DMS79 (cell line): ENCODE measurements at regions not wholly inside any gene's neighbourhood (a gene's known extent, or its start where the extent isn't known, plus 50 kb on each side); places are given as distances from the start of the nearest gene placed in this dataset.
"Not testable (repeated sequence)": the region's sequence is repeated elsewhere in the genome, so short reads cannot be mapped to it uniquely, and the experiment has no call there.

Source experiments
- DNase-seq: peaks from one replicate; lab custom pipeline; 2025; lab: John Stamatoyannopoulos, UW

DNA sequence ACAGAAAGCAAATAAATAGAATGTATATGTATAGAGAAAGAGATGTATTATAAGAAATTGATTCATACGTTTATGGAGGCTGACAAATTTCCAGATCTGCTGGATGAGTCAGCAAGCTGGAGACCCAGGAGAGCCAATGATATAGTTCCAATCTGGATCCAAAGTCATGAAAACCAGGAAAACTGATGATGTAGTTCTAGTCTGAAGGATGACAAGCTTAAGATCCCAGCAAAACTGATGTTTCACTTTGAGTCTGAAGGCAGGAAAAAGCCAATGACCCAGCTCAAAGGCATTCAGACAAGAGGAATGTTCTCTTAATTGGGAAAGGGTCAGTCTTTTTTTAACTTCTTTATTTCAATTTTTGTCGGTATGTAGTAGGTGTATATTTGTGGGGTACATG, 102.6 kb downstream of the LHFPL1 start:
- no peak for DNase-seq

DNA sequence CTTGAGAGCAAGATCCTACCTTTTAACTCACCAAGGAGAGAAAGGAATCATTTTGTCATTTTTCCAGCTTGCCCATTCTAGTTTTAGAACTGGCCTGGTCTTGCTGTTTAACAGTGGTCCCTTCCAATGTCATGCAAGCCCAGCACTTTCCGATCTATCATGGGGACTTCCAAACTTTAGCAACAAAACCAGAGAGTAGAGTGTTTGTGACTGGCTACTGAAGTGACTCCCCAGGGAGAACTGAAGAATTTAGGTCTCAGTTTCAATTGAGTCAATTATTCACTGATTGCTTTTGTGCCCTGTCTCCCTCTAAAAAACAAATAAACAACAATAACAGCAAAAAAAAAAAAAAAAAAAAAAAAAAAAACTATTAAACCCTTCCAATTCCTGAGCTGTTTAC, 108.3 kb downstream of the LHFPL1 start:
- DNase-seq: no peak

DNA sequence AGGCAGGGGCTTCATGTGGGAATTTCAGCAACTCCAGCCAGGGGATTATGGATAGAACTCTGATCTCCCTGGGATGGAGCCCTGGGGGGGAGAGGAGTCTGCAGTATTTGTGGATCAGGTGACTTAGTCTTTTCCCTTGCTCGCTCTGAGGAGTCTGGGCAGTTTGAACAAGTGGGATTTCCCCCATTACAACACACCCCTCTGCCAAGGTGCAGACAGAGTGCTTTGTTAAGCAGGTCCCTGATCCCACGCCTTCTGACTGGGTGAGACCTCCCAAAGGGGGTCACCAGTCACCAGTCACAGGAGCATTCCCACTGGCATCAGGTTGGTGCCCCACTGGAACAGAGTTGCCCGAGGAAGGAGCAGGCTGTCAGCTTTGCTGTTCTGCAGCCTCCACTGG, 123.9 kb downstream of the LHFPL1 start:
- DNase-seq: no peak

DNA sequence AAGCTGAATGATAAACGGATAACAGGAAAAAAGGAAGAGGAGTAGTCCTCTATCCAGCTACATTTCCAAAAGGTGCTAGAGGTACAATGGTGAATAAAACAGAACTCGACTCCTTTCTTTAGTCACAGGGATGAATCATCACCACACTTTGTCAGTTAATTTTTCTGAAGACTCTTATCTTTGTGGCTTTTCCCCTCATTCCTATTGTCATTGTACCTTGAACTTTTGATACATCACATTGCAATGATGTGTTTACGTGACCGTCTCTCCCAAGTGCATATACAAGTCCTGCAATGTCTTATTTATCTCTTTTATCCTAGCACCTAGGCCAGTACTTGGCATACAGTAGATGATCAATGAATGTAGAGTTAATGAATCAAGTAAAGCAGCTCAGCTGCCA, 134.7 kb downstream of the LHFPL1 start:
- DNase-seq: no peak

DNA sequence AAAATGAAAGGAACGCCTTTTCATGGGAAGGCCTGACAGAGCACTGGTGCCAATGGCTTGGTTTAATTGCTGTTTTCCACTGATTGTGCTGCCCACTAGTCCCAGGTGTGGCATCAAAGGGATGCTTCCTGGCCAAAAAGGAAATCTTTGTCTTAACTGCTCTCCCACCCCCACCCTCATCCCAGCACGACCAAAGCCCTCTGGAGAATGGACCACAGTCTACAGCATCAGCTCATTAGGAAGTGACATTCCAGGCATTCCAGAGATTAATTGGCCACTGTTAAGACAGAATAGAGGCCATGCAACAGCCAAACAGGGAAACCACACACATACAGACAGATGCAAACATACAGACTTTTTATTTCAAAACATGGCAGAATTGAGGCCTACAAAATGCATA, 143.2 kb downstream of the LHFPL1 start:
- no peak for DNase-seq

DNA sequence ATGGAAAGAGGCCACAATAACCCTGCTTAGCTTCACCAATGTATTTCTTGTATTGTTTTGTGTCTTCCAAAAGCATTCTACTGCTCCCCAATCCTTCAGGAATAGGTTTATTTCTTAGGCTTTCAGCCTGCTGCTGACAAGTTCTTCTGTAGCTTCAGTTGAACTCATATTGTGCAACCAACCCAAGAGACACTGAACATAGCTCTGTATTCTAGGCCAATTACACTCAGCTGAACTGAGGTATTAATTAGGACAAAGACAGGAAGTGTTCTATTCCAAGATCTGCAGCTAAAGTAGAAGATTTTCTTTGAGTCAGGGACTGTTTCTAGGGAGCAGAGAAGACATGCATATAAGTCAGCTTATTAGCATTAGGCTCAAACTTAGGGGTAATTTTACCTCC, 151.8 kb downstream of the LHFPL1 start:
- no peak for DNase-seq

DNA sequence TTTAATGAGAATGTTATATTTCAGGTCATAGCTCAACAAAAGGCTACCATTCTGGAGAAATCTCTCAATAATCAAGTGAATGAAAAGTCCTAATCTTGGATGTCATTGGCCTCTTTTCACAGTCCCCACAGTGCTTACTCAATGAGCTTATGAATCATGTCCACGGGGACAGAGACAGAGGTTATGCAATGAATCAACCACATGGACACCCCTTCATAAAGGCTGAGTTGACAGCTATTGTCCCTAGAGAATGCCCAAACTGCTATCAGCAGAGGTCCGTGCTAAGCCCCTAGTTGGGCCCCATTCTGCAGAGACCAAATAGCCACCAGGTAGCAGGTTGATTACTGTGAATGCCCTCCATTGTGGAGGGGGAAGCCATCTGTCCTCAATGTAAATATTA, 158.1 kb downstream of the LHFPL1 start:
- no peak for DNase-seq

DNA sequence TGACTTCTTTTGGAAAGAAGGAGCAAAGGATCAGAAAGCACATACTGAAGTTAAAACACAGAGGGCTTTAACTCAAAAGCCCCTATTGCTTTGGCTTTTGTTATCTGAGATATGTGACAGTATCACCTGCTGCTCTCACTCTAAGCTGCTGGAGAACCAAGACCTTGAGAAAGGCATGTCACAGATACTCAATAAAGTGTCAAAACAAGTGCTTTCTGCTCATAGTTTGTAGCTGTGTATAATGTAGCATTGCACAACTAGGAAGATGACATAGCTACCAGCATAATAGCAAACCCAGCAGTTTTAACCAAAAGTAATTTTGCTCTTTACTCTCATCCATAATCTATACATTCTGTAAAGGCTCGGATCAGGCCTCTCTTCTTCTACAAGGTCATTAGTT, 159.6 kb downstream of the LHFPL1 start:
- DNase-seq: no peak

DNA sequence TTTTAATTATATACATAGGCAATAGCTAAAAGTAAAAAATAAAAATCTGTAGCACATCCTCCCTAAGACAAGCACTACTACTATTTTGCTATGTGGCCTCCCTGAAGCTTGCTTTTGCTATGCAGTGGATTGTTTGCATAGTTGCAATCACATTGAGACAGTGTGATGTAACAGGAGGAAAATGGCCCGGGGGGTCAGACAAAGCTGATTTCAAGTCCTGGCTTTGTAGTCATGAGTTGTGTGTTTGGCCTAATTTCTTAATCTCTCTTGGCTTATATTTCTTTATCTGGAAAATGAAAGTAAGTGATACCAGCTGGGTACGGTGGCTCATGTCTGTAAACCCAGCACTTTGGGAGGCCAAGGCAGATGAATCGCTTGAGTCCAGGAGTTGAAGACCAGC, 166.6 kb downstream of the LHFPL1 start:
- no peak for DNase-seq

DNA sequence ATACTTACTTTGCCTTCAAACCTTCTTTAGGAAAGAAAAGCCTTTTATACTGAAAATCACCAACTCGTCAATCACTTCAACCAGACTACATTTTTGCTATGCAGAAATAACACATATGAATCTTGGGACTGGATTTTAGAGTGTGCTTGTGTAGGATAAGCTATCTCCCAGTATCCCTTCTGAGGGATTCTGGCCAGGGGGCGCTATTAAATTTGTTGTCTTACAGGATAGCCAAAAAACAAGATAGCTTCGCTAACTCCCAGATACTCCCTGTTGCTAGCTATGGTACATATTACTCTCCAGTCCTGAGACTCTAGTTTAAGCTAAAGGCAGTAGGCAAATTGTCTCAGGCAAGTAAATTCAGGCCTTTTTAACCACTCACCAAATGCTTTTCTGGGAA, 167.2 kb downstream of the LHFPL1 start:
- DNase-seq: no peak

DNA sequence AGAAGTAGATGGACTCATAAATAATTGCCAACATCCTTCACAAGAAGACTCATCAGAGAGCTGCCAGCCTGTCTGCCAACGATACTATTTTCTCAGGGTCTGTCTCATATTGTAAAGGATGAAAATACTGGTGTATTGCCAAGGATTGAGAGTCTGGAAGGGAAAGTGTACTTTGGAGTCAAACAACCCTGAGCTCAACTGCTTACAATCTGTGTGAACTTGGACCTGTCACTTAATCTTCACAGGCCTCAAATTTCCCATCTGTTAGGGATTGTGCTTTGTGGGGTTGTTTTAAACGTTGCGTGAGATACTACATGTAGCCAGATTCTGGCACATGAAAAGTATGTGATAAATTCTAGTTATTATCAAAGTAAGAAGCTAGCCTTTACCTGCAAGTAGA, 169.1 kb downstream of the LHFPL1 start:
- no peak for DNase-seq

DNA sequence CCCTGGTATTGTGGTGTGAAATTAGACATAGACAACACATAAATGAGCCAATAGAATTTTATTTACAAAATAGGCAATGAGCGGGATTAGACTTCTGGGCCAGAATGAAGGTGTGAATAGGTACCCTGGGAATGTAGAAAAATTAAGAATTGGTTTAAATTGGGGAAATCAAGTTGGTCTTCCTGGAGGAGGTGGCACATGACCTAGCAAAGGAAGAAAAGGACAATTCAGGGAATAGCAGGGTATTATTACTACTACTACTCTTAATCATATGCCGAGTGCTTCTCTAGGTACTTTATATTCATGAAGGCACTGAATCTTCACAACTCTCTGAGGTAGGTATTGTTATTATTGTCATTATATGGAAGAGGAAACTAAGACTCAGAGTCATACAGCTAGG, 202.1 kb downstream of the LHFPL1 start:
- no peak for DNase-seq

DNA sequence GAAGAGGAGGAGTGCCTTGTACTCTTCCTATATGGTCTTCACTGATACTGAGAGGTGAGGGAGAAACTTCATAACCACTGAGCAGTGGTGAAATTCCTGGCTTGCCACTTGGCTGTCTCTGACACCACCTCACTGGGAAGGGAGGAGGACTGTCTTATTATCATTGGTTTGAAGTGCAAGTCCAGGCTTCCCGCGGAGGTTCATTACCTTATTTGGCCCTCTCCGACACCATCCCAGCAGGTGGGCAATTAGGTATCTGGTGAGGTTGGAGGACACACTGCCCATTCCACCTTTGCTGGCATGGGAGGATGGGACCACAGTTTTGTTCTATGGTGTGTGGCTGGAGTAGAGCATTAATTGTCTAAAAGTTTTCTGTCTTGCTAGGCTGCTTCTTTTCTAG, 206.1 kb downstream of the LHFPL1 start:
- DNase-seq: no peak

DNA sequence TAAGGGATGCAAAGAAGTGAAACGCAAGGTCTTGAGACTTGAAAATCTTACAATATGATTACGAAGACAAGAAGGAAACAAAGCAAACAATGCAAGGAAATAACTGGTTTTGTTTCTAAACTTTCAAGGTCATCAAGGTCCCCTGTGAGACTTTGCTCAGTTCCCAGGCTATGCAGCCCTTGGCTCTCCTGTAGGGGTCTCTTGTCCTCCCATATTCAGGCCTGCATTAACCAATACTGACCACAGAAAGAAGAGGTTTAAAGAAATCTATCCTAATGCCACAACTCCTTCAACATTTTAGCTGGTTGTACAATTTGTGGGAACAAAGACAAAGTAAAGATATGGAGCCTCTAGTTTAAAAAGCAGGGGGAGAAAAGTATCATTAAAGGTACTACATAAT, 209.2 kb downstream of the LHFPL1 start:
- no peak for DNase-seq

DNA sequence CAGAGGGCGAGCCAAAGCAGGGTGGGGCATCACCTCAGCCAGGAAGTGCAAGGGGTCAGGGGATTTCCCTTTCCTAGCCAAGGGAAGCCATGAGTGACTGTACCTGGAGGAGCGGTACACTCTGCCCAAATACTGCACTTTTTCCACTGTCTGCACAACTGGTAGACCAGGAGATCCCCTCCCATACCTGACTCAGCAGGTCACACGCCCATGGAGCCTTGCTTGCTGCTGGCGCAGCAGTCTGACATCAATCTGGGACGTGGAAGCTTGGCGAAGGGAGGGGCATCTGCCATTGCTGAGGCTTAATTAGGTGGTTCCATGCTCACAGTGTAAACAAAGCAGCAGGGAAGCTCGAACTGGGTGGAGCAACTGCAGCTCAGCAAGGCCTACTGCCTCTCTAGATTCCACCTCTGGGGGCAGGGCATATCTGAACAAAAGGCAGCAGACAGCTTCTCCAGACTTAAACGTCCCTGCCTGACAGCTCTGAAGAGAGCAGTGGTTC, 217.7 kb downstream of the LHFPL1 start:
- DNase-seq: not testable (repeated sequence)

DNA sequence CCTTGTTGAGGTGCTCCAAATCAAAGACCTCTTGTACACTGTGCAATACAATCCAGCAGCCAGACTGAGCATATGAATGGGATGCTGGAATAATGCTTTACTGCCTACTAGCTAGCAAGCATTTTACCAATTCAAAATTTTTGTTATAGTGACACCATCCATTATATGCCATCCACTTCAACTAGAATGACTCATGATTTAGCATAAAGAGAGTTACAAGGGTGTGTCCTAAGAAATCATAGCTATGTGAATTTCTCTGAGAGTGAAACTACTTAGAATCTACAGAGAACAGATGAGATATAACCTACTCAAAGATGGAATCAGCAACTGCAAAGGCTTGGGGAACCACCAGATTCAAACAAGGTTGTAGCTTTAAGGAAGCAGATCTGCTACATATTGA, 221.9 kb downstream of the LHFPL1 start:
- DNase-seq: no peak

DNA sequence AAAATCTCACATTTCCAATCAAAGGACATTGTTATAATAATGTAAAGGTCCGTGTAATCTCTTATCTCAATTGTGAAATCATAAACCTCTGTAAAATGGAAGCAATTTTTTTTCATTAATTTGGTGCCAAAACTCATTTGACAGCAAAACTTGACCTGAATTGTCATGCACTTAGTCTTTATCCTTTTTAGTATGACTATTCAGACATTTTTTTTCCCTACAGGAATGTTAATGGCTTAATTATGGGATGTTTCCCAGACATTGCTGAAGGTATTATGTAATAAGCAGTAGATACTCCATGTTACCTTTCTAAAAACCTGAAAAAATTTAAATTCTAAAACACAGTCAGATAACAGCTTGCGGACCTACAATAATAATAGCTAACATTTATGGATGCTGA, 228.9 kb downstream of the LHFPL1 start:
- DNase-seq: no peak

DNA sequence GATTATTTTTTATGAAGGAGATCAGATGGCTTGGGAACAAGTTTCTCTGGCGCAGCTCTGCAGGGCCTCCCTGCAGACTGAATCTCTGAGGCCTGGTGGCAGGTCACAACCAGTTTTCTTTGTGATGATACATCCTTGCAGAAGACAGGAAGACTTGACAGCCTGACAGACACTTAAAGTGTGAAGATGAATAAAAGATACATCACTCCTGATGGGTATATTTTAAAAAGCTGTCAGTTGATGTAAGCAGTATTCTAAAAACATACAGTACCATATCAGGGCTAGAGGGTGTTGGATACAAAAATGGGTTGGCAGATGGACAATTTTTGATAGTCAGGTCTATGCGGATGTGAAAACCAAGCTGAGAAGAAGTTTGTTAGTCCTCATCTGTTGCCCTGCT, 239.5 kb downstream of the LHFPL1 start:
- DNase-seq: no peak

DNA sequence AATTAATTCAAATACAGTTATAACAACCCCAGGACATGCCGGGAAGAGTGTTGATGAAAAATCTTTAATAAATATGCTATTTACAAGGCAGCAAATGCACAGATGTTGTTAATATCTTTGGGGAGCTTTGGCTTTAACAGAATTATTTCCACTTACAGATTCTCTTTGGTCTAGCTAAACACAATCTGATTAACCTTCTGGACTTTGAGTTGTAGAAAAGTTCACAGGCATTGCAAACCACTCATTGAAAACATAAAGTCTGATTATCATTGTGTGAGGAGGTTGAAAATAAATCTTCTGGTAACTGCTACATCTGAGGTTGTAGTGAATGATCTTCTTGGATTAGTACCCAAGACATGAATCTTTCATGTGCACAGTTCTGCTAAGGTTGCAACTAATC, 255.6 kb downstream of the LHFPL1 start:
- no peak for DNase-seq

DNA sequence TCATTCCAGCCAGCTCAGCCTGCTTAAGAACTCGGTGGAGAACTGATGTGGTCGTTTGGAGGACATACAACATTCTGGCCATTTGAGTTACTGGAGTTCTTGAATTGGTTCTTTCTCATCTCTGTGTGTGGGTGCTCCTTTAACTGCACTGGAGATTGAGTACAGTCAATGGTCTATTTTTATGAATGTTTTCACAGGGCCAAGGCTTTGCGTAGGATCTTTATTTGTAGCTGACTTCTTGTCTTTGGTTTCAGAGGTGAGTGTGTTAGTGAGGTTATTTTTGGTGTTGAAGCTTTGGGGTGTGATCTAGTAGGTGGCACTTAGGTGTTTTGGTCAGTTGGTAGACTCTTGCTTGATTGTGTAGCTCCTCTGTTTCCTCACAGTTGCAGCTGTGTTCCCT, 288.4 kb downstream of the LHFPL1 start:
- no peak for DNase-seq

DNA sequence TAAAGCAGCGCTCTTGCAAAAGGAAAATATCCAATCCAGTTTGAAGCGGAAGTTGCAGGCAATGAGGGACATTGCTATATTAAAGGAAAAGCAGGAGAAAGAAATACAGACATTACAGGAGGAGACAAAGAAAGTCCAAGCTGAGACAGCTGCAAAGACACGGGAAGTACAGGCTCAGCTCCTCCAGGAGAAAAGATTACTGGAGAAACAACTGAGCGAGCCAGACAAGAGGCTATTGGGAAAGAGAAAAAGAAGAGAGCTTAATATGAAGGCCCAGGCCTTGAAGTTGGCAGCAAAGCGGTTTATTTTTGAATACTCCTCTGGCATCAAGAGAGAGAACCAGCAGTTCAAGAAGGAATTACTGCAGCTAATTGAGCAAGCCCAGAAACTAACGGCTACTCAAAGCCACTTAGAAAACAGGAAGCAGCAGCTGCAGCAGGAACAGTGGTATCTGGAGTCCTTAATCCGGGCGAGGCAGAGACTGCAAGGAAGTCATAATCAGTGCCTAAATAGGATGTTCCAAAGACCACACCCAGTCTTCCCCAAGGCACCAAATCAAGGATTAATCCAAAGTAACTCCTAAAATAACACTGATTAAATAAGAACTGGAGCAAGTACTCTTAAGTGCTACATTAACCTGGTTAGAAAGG, 298.0 kb downstream of the LHFPL1 start:
- peak; percentile 6 for DNase-seq

DNA sequence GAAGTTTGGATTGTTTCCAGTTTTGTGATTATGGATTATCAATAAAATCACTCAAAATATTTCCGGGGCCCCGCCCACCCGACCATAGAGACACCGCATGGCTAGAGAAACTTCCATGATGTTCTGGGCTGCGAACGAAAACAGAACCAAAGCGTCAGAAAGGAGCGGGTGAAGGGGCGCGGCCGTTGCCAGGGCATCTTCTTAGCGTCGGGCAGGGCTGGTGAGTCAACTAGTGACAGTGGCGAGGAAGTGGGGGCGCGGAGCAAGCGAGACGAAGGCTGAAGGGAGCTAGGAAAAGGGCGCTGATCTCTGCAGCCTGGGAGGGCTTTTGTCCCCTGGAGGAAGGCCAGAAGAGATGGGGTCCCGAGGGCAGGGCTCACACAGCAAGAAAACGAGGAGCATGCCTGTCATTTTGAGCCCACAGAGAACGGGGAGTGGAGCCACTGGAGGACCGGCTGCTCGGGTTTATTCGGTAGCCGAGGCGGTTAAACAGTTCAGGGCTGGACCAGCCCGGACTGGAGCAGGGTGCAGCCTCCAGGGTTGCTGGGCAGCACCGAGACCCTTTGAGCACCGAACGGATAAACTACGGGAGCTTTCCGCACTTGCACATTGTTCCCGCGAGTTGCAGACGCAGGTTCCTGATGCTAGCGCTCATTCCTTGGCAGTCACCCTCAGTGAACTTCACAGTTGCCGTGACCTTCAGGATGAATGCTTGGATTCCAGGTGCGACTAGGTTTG, 298.1 kb upstream of the TRPC5 start:
- no peak for DNase-seq

DNA sequence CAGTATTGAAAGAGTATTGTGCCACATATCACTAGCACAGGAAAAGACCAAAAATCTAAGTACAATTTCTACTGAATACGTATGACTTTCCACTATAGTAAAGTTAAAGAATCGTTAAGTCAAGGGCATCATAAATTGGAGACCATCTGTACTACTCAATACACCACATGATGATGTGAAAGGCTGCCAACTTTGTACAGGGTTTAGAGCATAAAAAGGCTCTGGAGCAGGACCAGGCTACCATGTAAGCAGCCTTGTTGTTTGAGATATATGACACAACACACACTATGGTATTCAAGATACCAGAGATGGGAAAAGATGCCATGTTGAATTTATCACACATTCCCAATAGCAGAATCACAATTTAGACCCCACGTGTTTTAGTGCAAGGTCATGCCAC, 294.9 kb upstream of the TRPC5 start:
- no peak for DNase-seq

DNA sequence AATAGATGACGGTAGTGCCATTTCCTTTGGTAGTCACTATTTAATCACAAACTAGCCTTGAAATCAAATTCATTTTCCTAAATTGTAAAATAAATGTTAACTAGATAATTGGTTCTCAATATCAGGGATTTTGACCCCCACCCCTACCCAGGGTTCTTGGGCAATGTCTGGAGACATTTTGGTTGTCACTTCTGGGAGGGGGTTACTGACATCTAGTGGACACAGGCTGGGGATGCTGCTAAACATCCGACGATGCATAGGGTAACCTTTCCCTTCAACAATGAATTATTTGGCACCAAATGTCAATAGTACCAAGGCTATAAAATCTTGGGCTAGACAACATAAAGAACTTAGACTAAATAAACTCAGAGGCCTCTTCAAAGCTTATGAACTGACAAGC, 285.8 kb upstream of the TRPC5 start:
- DNase-seq: no peak
